Body of pancreas (tissue), 4 donors: ENCODE measurements at regions not wholly inside any gene's neighbourhood (a gene's known extent, or its start where the extent isn't known, plus 50 kb on each side); places are given as distances from the start of the nearest gene placed in this dataset.
"Not testable (repeated sequence)": the region's sequence is repeated elsewhere in the genome, so short reads cannot be mapped to it uniquely, and the experiment has no call there.

Experiments used
- ATAC-seq: fragments of 150-250 bp; one replicate; pipeline ENCODE4 v1.9.1; 2016
- DNase-seq, 4 donors: peaks; one replicate each; pipeline ENCODE4 v3.0.0-alpha.2; 2019
- H3K27ac ChIP-seq, 4 donors: fragments of 200-600 bp; sonication (generic); 1 replicate in 3 of 4; 2 replicates in 1 of 4; pipeline versions ENCODE4 v1.5.1 to v1.6.1; 2016 to 2019; ENCODE audit warnings: mild to moderate bottlenecking in 1 of 4, mixed read lengths in 1 of 4, moderate library complexity in 1 of 4
- H3K27me3 ChIP-seq, 2 donors: fragments of 200-600 bp; sonication (generic); one replicate each; pipeline ENCODE4 v1.6.0; 2016; ENCODE audit warnings: mild to moderate bottlenecking in 1 of 2
- H3K36me3 ChIP-seq, 2 donors: fragments of 200-600 bp; sonication (generic); replicated peaks in 1 of 2; 2 replicates each; pipeline ENCODE4 v1.5.1; 2016; ENCODE audit warnings: low read depth in 2 of 2; ENCODE audit not compliant: insufficient read depth in 1 of 2
- H3K4me1 ChIP-seq: fragments of 200-600 bp; sonication (generic); one replicate; pipeline ENCODE4 v1.6.0; 2016
- H3K4me3 ChIP-seq, 2 donors: fragments of 200-600 bp; sonication (generic); 1 replicate in 1 of 2; 2 replicates in 1 of 2; pipeline ENCODE4 v1.5.1; 2016 to 2019
- H3K9me3 ChIP-seq, 3 donors: fragments of 200-600 bp; sonication (generic); 1 replicate in 2 of 3; 2 replicates in 1 of 3; pipeline ENCODE4 v1.5.1; 2016
- CTCF ChIP-seq, 7 experiments: fragments of 450-650 bp in 4 of 7; fragments of 200-600 bp in 3 of 7; sonication (generic) in 3 of 7; IDR thresholded peaks; one replicate each; pipeline ENCODE4 v1.5.1; 2016 to 2019; ENCODE audit warnings: antibody characterized with exemption in 7 of 7
- POLR2A ChIP-seq, 3 donors: fragments of 450-650 bp; IDR thresholded peaks; one replicate each; pipeline ENCODE4 v1.6.1; 2016; ENCODE audit warnings: antibody characterized with exemption in 3 of 3, mild to moderate bottlenecking in 2 of 3
- WGBS, 2 donors: methylation state at CpG; one replicate each; pipeline ENCODE4 v1.1.5; 2017; 5-methylcytosine and 5-hydroxymethylcytosine counted together
- intact Hi-C: fragments of 100-400 bp; cut with DNase I; formaldehyde crosslinking; loops from one replicate; pipeline ENCODE4 v1.15.1; 2023

- intact Hi-C loops: no loop called here
- H3K36me3 ChIP-seq: no peaks in the 10 kb centered on the region
- no peaks in the 10 kb centered on the region for H3K9me3 ChIP-seq
- 72 to 78% methylated on average over 13 to 15 of the region's 15 CpGs for WGBS, 2 donors
- no peak overlapping the region for H3K27ac ChIP-seq
- DNase-seq (no peak), ATAC-seq (no peak)
- TF ChIP-seq POLR2A (IDR thresholded peaks at IDR 0.05) (no peak), CTCF (IDR thresholded peaks at IDR 0.05) (no peak)
- H3K4me1 ChIP-seq: no peaks in the 10 kb centered on the region
- peaks cover 0 to 7% of the 10 kb centered on the region in 2 donors for H3K27me3 ChIP-seq
- no peak overlapping the region for H3K4me3 ChIP-seq
Measured at GRCh38 chr1:47690341-47691250, 252.8 kb downstream of the FOXD2 start.

GRCh38 chr1:47691293-47691692 is 253.4 kb downstream of the FOXD2 start:
- ATAC-seq, H3K27ac ChIP-seq, H3K9me3 ChIP-seq, intact Hi-C loops, H3K27me3 ChIP-seq, DNase-seq, H3K36me3 ChIP-seq, H3K4me1 ChIP-seq, H3K4me3 ChIP-seq: not testable (repeated sequence)
- 80 to 84% methylated on average over 4 of the region's 4 CpGs for WGBS, 2 donors

GRCh38 chr1:47692196-47692595 is 254.4 kb downstream of the FOXD2 start:
- TF ChIP-seq CTCF (IDR thresholded peaks at IDR 0.05) (no peak), POLR2A (IDR thresholded peaks at IDR 0.05) (no peak)
- ATAC-seq (no peak), DNase-seq (no peak)
- Histone ChIP-seq H3K27ac (no peak overlapping the region), H3K4me3 (no peak overlapping the region), H3K9me3 (no peaks in the 10 kb centered on the region), H3K27me3 (peaks cover 0 to 7% of the 10 kb centered on the region in 2 donors), H3K4me1 (no peaks in the 10 kb centered on the region), H3K36me3 (no peaks in the 10 kb centered on the region)
- intact Hi-C loops: no loop called here
- WGBS, 2 donors: 90 to 97% methylated on average over 7 of the region's 7 CpGs

GRCh38 chr1:47693115-47693514 is 255.3 kb downstream of the FOXD2 start:
- H3K9me3 ChIP-seq: no peaks in the 10 kb centered on the region
- intact Hi-C loops: no loop called here
- no peak overlapping the region for H3K27ac ChIP-seq
- peaks cover 0 to 6% of the 10 kb centered on the region in 2 donors for H3K27me3 ChIP-seq
- no peaks in the 10 kb centered on the region for H3K36me3 ChIP-seq
- H3K4me1 ChIP-seq: no peaks in the 10 kb centered on the region
- TF ChIP-seq CTCF (IDR thresholded peaks at IDR 0.05) (no peak), POLR2A (IDR thresholded peaks at IDR 0.05) (no peak)
- ATAC-seq (no peak), DNase-seq (no peak)
- H3K4me3 ChIP-seq: no peak overlapping the region
- WGBS, 2 donors: 70 to 75% methylated on average over 8 of the region's 8 CpGs

GRCh38 chr1:47694011-47694890 is 256.4 kb downstream of the FOXD2 start:
- Histone ChIP-seq H3K27ac (no peak overlapping the region), H3K27me3 (no peaks in the 10 kb centered on the region), H3K4me3 (no peak overlapping the region), H3K36me3 (no peaks in the 10 kb centered on the region), H3K9me3 (no peaks in the 10 kb centered on the region), H3K4me1 (no peaks in the 10 kb centered on the region)
- intact Hi-C loops: no loop called here
- ATAC-seq (no peak), DNase-seq (no peak)
- 68 to 69% methylated on average over 6 to 14 of the region's 14 CpGs for WGBS, 2 donors
- TF ChIP-seq POLR2A (IDR thresholded peaks at IDR 0.05): no peak
- TF ChIP-seq CTCF (IDR thresholded peaks at IDR 0.05): no peak
